ENCODE measurements at regions not wholly inside any gene's neighbourhood (a gene's known extent, or its start where the extent isn't known, plus 50 kb on each side); places are given as distances from the start of the nearest gene placed in this dataset.

GRCh38 chr18:72452328-72452727, 91.8 kb downstream of the CBLN2 start:
- TF ChIP-seq POLR2AphosphoS5 (IDR thresholded peaks at IDR 0.05; ENCODE audit: low read depth, low read length) (no peak), SIN3A (IDR thresholded peaks at IDR 0.05; ENCODE audit: borderline replicate concordance, insufficient read depth, low read length) (no peak), REST (IDR thresholded peaks at IDR 0.05; ENCODE audit: insufficient read depth in 1 of 2, low read depth in 2 of 2, low read length in 2 of 2) (no peak), FOXP2 (optimal IDR thresholded peaks at IDR 0.05; ENCODE audit: borderline replicate concordance, extremely low read depth, extremely low read length, insufficient read depth) (no peak), TAF1 (IDR thresholded peaks at IDR 0.05; ENCODE audit: borderline replicate concordance, insufficient read depth, low read length) (no peak)

- TF ChIP-seq SIN3A (IDR thresholded peaks at IDR 0.05; ENCODE audit: borderline replicate concordance, insufficient read depth, low read length): no peak
- TF ChIP-seq POLR2AphosphoS5 (IDR thresholded peaks at IDR 0.05; ENCODE audit: low read depth, low read length): no peak
- no peak for TF ChIP-seq FOXP2 (optimal IDR thresholded peaks at IDR 0.05; ENCODE audit: borderline replicate concordance, extremely low read depth, extremely low read length, insufficient read depth)
- no peak for TF ChIP-seq REST (IDR thresholded peaks at IDR 0.05; ENCODE audit: insufficient read depth in 1 of 2, low read depth in 2 of 2, low read length in 2 of 2)
- TF ChIP-seq TAF1 (IDR thresholded peaks at IDR 0.05; ENCODE audit: borderline replicate concordance, insufficient read depth, low read length): no peak
These were observed 99.4 kb downstream of the CBLN2 start for GRCh38 chr18:72444798-72445155.

GRCh38 chr18:72444111-72444797, 99.9 kb downstream of the CBLN2 start:
- TF ChIP-seq SIN3A (IDR thresholded peaks at IDR 0.05; ENCODE audit: borderline replicate concordance, insufficient read depth, low read length): no peak

GRCh38 chr18:72436401-72436800, 107.7 kb downstream of the CBLN2 start:
- no peak for TF ChIP-seq FOXP2 (optimal IDR thresholded peaks at IDR 0.05; ENCODE audit: borderline replicate concordance, extremely low read depth, extremely low read length, insufficient read depth)
- TF ChIP-seq SIN3A (IDR thresholded peaks at IDR 0.05; ENCODE audit: borderline replicate concordance, insufficient read depth, low read length): no peak
- TF ChIP-seq TAF1 (IDR thresholded peaks at IDR 0.05; ENCODE audit: borderline replicate concordance, insufficient read depth, low read length): no peak
- TF ChIP-seq REST (IDR thresholded peaks at IDR 0.05; ENCODE audit: insufficient read depth in 1 of 2, low read depth in 2 of 2, low read length in 2 of 2): no peak
- TF ChIP-seq POLR2AphosphoS5 (IDR thresholded peaks at IDR 0.05; ENCODE audit: low read depth, low read length): no peak

GRCh38 chr18:72433756-72434155, 110.4 kb downstream of the CBLN2 start:
- TF ChIP-seq TAF1 (IDR thresholded peaks at IDR 0.05; ENCODE audit: borderline replicate concordance, insufficient read depth, low read length) (no peak), FOXP2 (optimal IDR thresholded peaks at IDR 0.05; ENCODE audit: borderline replicate concordance, extremely low read depth, extremely low read length, insufficient read depth) (no peak), REST (IDR thresholded peaks at IDR 0.05; ENCODE audit: insufficient read depth in 1 of 2, low read depth in 2 of 2, low read length in 2 of 2) (no peak), POLR2AphosphoS5 (IDR thresholded peaks at IDR 0.05; ENCODE audit: low read depth, low read length) (no peak), SIN3A (IDR thresholded peaks at IDR 0.05; ENCODE audit: borderline replicate concordance, insufficient read depth, low read length) (no peak)

All from PFSK-1 (cell line).